ENCODE measurements at regions not wholly inside any gene's neighbourhood (a gene's known extent, or its start where the extent isn't known, plus 50 kb on each side); places are given as distances from the start of the nearest gene placed in this dataset.

DNA sequence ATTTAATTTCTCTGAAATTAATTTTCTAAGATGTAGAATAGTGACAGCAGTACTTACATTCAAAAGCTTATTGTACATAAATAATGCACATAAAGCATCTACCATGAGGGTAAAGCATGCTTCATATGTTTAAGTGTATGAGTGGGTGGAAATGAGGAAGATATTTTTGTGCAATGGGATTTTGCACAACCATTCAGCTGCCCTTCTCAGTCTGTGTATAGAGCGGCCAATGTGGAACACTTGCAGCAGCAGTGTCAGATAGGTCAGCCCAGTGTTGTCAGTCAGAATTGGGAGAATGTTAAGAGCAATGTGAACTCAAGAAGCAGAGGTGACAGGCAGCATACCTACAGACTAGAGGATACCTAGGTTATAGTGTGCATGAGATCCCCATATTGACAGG, 72.5 kb upstream of the ATP2B1 start:
- FAIRE-seq (no peak), DNase-seq (ENCODE audit: low read depth, low spot score) (no peak)
- no TSS peak for BruUV-seq (replicated peaks)
- Histone ChIP-seq H2AFZ (ENCODE audit: low read depth, low read length) (no peak overlapping the region), H3K9me1 (replicated peaks; ENCODE audit: control insufficient read depth, extremely low read depth, insufficient read depth, low read length) (no peaks in the 10 kb centered on the region), H4K20me1 (replicated peaks; ENCODE audit: control insufficient read depth, extremely low read depth, insufficient read depth, low read length) (no peaks in the 10 kb centered on the region), H3K27ac (ENCODE audit: insufficient read depth, low read depth, low read length) (no peak overlapping the region), H3K36me3 (ENCODE audit: control insufficient read depth in 2 of 2, extremely low read depth in 1 of 2, insufficient read depth in 2 of 2, low read length in 2 of 2) (no peaks in the 10 kb centered on the region), H3K4me1 (ENCODE audit: control insufficient read depth, extremely low read depth, insufficient read depth, low read length) (no peaks in the 10 kb centered on the region), H3K4me2 (ENCODE audit: insufficient read depth, low read length) (no peak overlapping the region), H3K9ac (replicated peaks; ENCODE audit: extremely low read depth, insufficient read depth, low read length) (no peak overlapping the region), H3K4me3 (replicated peaks in 1 of 3; ENCODE audit: insufficient read depth in 1 of 3, low read depth in 1 of 3, low read length in 3 of 3) (no peak overlapping the region), H3K27me3 (ENCODE audit: control insufficient read depth in 2 of 2, insufficient read depth in 2 of 2, low read length in 2 of 2) (peaks cover 0 to 3% of the 10 kb centered on the region in 2 experiments), H3K9me3 (replicated peaks; ENCODE audit: control insufficient read depth, insufficient read depth, low read length) (no peaks in the 10 kb centered on the region), H3K79me2 (ENCODE audit: control insufficient read depth, insufficient read depth, low read length) (no peaks in the 10 kb centered on the region)
- intact Hi-C loops (cut with micrococcal nuclease) (no loop called here), dilution Hi-C loops (cut with MboI; ENCODE audit: extremely low pct_ligation_motif_present, low sequenced_read_pairs) (no loop called here)
- TF ChIP-seq POLR2AphosphoS5 (IDR thresholded peaks at IDR 0.05; ENCODE audit: insufficient read depth, low read depth, low read length) (no peak), CTCF (IDR thresholded peaks at IDR 0.05; ENCODE audit: extremely low read depth in 1 of 2, insufficient read depth in 1 of 2, low read depth in 1 of 2, low read length in 2 of 2) (no peak), GATA2 (IDR thresholded peaks at IDR 0.05; ENCODE audit: insufficient read depth, insufficient read length, low read depth, low read length) (no peak), MYC (IDR thresholded peaks at IDR 0.05; ENCODE audit: low read depth, low read length) (no peak), POLR2A (IDR thresholded peaks at IDR 0.05; ENCODE audit: low read depth, low read length) (no peak), EZH2 (IDR thresholded peaks at IDR 0.05; ENCODE audit: borderline replicate concordance, low read depth, low read length, severe bottlenecking) (no peak), JUN (IDR thresholded peaks at IDR 0.05; ENCODE audit: borderline replicate concordance, insufficient read depth, insufficient read length, low read depth) (no peak), FOS (IDR thresholded peaks at IDR 0.05; ENCODE audit: borderline replicate concordance, insufficient read depth, low read length) (no peak)
- TF ChIP-seq, protein P1, sequence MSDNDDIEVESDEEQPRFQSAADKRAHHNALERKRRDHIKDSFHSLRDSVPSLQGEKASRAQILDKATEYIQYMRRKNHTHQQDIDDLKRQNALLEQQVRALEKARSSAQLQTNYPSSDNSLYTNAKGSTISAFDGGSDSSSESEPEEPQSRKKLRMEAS (IDR thresholded peaks at IDR 0.05; ENCODE audit: insufficient read depth, insufficient read length) = no peak
- CTCF ChIA-PET = interaction anchor here (0.9 kb wide), 1 partner anchor 21 kb away, joined by 3 read pairs; no protein-coding TSS in a partner anchor
- POLR2A ChIA-PET = no interaction called here
